Transverse colon (tissue), 4 donors: ENCODE measurements at regions not wholly inside any gene's neighbourhood (a gene's known extent, or its start where the extent isn't known, plus 50 kb on each side); places are given as distances from the start of the nearest gene placed in this dataset.

Experiments used
- DNase-seq: peaks from one replicate; pipeline ENCODE4 v3.0.0-alpha.2; 2019
- H3K27ac ChIP-seq, 4 donors: fragments of 200-600 bp; sonication (generic); 2 replicates each; pipeline ENCODE4 v1.5.1; 2016 to 2018; ENCODE audit warnings: inconsistent platforms in 4 of 4
- H3K27me3 ChIP-seq: fragments of 200-600 bp; sonication (generic); 2 replicates; pipeline ENCODE4 v1.5.1; 2017; ENCODE audit warnings: inconsistent platforms
- H3K36me3 ChIP-seq, 4 donors: fragments of 200-600 bp; sonication (generic); 2 replicates each; pipeline ENCODE4 v1.5.1; 2017 to 2019; ENCODE audit warnings: inconsistent platforms in 4 of 4
- H3K4me1 ChIP-seq, 4 donors: fragments of 200-600 bp; sonication (generic); 2 replicates each; pipeline ENCODE4 v1.5.1; 2017 to 2020; ENCODE audit warnings: inconsistent platforms in 4 of 4
- H3K4me3 ChIP-seq, 4 donors: fragments of 200-600 bp; sonication (generic); 1 replicate in 1 of 4; 2 replicates in 3 of 4; pipeline versions ENCODE4 v1.5.1 to v1.6.1; 2017 to 2019; ENCODE audit warnings: inconsistent platforms in 4 of 4
- H3K9me3 ChIP-seq, 2 donors: fragments of 200-600 bp; sonication (generic); 2 replicates each; pipeline ENCODE4 v1.5.1; 2017 to 2019; ENCODE audit warnings: inconsistent platforms in 2 of 2
- CTCF ChIP-seq, 5 experiments: fragments of 200-600 bp in 3 of 5; fragments of 450-650 bp in 2 of 5; sonication (generic) in 3 of 5; IDR thresholded peaks; 1 replicate in 2 of 5; 2 replicates in 3 of 5; pipeline ENCODE4 v1.5.1; 2016 to 2017; ENCODE audit warnings: antibody characterized with exemption in 5 of 5, inconsistent platforms in 3 of 5, mild to moderate bottlenecking in 2 of 5, moderate library complexity in 1 of 5
- EP300 ChIP-seq: sonication (generic); formaldehyde crosslinking; IDR thresholded peaks from one replicate; pipeline ENCODE4 v1.6.1; 2017; ENCODE audit warnings: antibody characterized with exemption, low read depth
- POLR2A ChIP-seq: fragments of 450-650 bp; IDR thresholded peaks from one replicate; pipeline ENCODE4 v1.6.1; 2016; ENCODE audit warnings: antibody characterized with exemption, mild to moderate bottlenecking, moderate library complexity
- POLR2AphosphoS5 ChIP-seq, 3 donors: sonication (generic); formaldehyde crosslinking; IDR thresholded peaks; one replicate each; pipeline ENCODE4 v1.6.1; 2016; ENCODE audit warnings: antibody characterized with exemption in 3 of 3
- WGBS, 2 donors: methylation state at CpG; one replicate each; pipeline ENCODE4 v1.1.5; 2018; ENCODE audit warnings: low coverage in 1 of 2; 5-methylcytosine and 5-hydroxymethylcytosine counted together
- in situ Hi-C, 4 donors: fragments of 200-750 bp; cut with MboI; loops; one replicate each; pipeline versions ENCODE4 v1.15.0 to v1.15.1; 2017; ENCODE audit warnings: low sequenced_read_pairs in 3 of 4, low pct_ligation_motif_present in 1 of 4, low pct_unique_long_range_greater_than_20kb in 1 of 4
- intact Hi-C: fragments of 100-400 bp; cut with DNase I; formaldehyde crosslinking; loops from one replicate; pipeline ENCODE4 v1.15.1; 2023; ENCODE audit warnings: low total_unique reads

GRCh38 chr11:45722144-45722543 lies 56.7 kb upstream of the CHST1 start:
- Histone ChIP-seq H3K9me3 (no peaks in the 10 kb centered on the region), H3K27ac (no peak overlapping the region), H3K4me1 (no peaks in the 10 kb centered on the region), H3K36me3 (no peaks in the 10 kb centered on the region), H3K27me3 (peaks cover 6% of the 10 kb centered on the region), H3K4me3 (no peak overlapping the region)
- WGBS, 2 donors: 69 to 84% methylated on average over 5 to 13 of the region's 13 CpGs
- TF ChIP-seq POLR2AphosphoS5 (IDR thresholded peaks at IDR 0.05) (no peak), EP300 (no peak), POLR2A (no peak), CTCF (IDR thresholded peaks at IDR 0.05) (no peak)
- DNase-seq: no peak
- intact Hi-C loops: no loop called here
- in situ Hi-C loops: no loop called here

GRCh38 chr11:45717526-45717925 lies 52.1 kb upstream of the CHST1 start:
- intact Hi-C loops (no loop called here), in situ Hi-C loops (no loop called here)
- Histone ChIP-seq H3K4me3 (no peak overlapping the region), H3K27ac (no peak overlapping the region), H3K27me3 (no peaks in the 10 kb centered on the region), H3K4me1 (no peaks in the 10 kb centered on the region), H3K36me3 (no peaks in the 10 kb centered on the region), H3K9me3 (no peaks in the 10 kb centered on the region)
- 59 to 71% methylated on average over 5 to 8 of the region's 8 CpGs for WGBS, 2 donors
- TF ChIP-seq CTCF (IDR thresholded peaks at IDR 0.05) (no peak), POLR2AphosphoS5 (IDR thresholded peaks at IDR 0.05) (no peak)
- DNase-seq: no peak

GRCh38 chr11:45715418-45715817 lies 50.0 kb upstream of the CHST1 start:
- H3K4me1 ChIP-seq: no peaks in the 10 kb centered on the region
- H3K27ac ChIP-seq: no peak overlapping the region
- no peaks in the 10 kb centered on the region for H3K36me3 ChIP-seq
- in situ Hi-C loops: no loop called here
- H3K27me3 ChIP-seq: no peaks in the 10 kb centered on the region
- 17 to 35% methylated on average over 1 to 2 of the region's 2 CpGs for WGBS, 2 donors
- intact Hi-C loops: no loop called here
- H3K9me3 ChIP-seq: no peaks in the 10 kb centered on the region
- H3K4me3 ChIP-seq: no peak overlapping the region
- TF ChIP-seq EP300: no peak
- TF ChIP-seq POLR2A: no peak
- TF ChIP-seq POLR2AphosphoS5 (IDR thresholded peaks at IDR 0.05): no peak
- no peak for TF ChIP-seq CTCF (IDR thresholded peaks at IDR 0.05)
- no peak for DNase-seq
